ENCODE measurements at regions not wholly inside any gene's neighbourhood (a gene's known extent, or its start where the extent isn't known, plus 50 kb on each side); places are given as distances from the start of the nearest gene placed in this dataset.

DNA sequence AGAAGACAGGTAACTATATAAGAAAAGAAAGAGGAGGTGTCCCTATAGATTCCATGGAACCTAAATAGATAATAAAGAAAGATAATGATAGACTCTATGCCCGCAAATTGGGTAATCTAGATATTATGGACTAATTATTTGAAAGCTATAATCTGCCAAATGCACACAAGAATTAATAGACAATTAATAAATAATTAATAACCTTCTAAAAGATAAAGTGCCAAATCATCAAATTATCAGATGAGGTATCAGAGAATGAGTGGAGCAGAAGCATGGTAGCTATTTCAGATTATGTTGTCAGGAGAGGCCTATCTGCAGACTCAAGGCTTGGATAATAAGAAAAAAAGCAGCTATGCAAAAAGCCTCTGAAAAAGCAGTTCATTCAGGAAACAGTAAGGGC lies 1120.8 kb downstream of the PLA2G4A start:
- H3K9me3 ChIP-seq (ENCODE audit: insufficient read depth, low read length): peaks cover 34% of the 10 kb centered on the region; the same call in 1 of the 2 replicates
- H3K27me3 ChIP-seq (ENCODE audit: low read depth, low read length): no peaks in the 10 kb centered on the region
- no peak overlapping the region for H3K4me3 ChIP-seq (ENCODE audit: low read length)
- TF ChIP-seq EZH2phosphoT487 (IDR thresholded peaks at IDR 0.05; ENCODE audit: low read depth): no peak
- TF ChIP-seq, protein P1, sequence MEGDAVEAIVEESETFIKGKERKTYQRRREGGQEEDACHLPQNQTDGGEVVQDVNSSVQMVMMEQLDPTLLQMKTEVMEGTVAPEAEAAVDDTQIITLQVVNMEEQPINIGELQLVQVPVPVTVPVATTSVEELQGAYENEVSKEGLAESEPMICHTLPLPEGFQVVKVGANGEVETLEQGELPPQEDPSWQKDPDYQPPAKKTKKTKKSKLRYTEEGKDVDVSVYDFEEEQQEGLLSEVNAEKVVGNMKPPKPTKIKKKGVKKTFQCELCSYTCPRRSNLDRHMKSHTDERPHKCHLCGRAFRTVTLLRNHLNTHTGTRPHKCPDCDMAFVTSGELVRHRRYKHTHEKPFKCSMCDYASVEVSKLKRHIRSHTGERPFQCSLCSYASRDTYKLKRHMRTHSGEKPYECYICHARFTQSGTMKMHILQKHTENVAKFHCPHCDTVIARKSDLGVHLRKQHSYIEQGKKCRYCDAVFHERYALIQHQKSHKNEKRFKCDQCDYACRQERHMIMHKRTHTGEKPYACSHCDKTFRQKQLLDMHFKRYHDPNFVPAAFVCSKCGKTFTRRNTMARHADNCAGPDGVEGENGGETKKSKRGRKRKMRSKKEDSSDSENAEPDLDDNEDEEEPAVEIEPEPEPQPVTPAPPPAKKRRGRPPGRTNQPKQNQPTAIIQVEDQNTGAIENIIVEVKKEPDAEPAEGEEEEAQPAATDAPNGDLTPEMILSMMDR (IDR thresholded peaks at IDR 0.05; ENCODE audit: low read depth, low read length): no peak
- no peak overlapping the region for H3K9ac ChIP-seq (ENCODE audit: low read length)
- H3K4me1 ChIP-seq (ENCODE audit: low read length): peaks cover 19% of the 10 kb centered on the region
- 0 out of 2 replicates have a peak overlapping the region, but pooled peaks have one; percentile 12 for H2AFZ ChIP-seq (ENCODE audit: low read depth, low read length)
- 0 out of 2 replicates have a peak overlapping the region, but pooled peaks have one; percentile 3 for H3K27ac ChIP-seq (ENCODE audit: low read length)
- peaks cover 27% of the 10 kb centered on the region for H3K36me3 ChIP-seq (replicated peaks; ENCODE audit: low read depth, low read length)
- no peaks in the 10 kb centered on the region for H4K20me1 ChIP-seq (ENCODE audit: insufficient read depth, low read length)
- H3K79me2 ChIP-seq (ENCODE audit: low read length): no peaks in the 10 kb centered on the region
- no peak overlapping the region for H3K4me2 ChIP-seq (ENCODE audit: low read length)

DNA sequence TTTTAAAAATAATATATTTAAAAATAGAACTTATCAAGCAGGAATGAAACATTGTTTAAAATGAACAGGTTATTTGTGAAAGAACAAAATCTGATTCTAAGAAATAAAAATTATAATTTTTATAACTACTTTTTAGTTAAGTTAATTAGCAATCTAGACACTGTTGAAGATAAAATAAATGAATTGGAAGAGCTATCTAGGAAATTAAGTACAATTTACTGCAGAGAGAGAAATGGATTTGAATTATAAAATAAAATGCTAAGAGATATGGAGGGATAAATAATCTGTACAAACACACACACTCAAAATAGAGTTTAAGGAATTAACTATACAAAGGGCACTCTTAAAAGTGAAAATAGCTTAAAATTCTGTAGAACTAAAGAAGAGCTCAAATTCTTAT lies 1123.1 kb downstream of the PLA2G4A start:
- Histone ChIP-seq H3K27ac (ENCODE audit: low read length) (no peak overlapping the region), H2AFZ (ENCODE audit: low read depth, low read length) (no peak overlapping the region), H3K27me3 (ENCODE audit: low read depth, low read length) (no peaks in the 10 kb centered on the region), H3K4me2 (ENCODE audit: low read length) (no peak overlapping the region), H3K4me3 (ENCODE audit: low read length) (no peak overlapping the region), H3K9me3 (ENCODE audit: insufficient read depth, low read length) (peaks cover 24% of the 10 kb centered on the region; the same call in 1 of the 2 replicates), H3K9ac (ENCODE audit: low read length) (no peak overlapping the region), H3K36me3 (replicated peaks; ENCODE audit: low read depth, low read length) (peaks cover 25% of the 10 kb centered on the region), H3K79me2 (ENCODE audit: low read length) (no peaks in the 10 kb centered on the region), H4K20me1 (ENCODE audit: insufficient read depth, low read length) (no peaks in the 10 kb centered on the region), H3K4me1 (ENCODE audit: low read length) (peaks cover 19% of the 10 kb centered on the region)
- TF ChIP-seq, protein P1 (IDR thresholded peaks at IDR 0.05; ENCODE audit: low read depth, low read length): no peak
- no peak for TF ChIP-seq EZH2phosphoT487 (IDR thresholded peaks at IDR 0.05; ENCODE audit: low read depth)

DNA sequence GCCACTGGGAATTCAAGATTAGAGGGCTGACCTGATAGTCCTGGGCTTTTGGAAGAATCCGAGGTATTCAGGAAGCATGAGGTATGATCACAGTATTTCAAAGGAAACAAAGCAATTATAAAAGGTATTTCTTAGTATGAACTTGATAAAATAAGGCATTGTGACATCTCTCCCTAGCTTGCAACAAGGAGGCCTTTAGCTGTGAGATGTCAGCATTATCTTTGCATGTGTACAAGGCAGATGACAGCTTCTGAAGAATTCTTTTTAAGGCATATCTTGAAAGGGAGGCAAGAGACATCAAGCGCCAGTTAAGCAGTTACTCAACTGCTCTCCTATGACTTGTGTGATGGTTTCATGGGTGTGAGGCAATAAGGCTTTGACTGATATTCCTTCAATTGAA lies 1123.7 kb downstream of the PLA2G4A start:
- Histone ChIP-seq H3K4me2 (ENCODE audit: low read length) (no peak overlapping the region), H3K79me2 (ENCODE audit: low read length) (no peaks in the 10 kb centered on the region), H3K27ac (ENCODE audit: low read length) (no peak overlapping the region), H3K4me3 (ENCODE audit: low read length) (no peak overlapping the region), H4K20me1 (ENCODE audit: insufficient read depth, low read length) (no peaks in the 10 kb centered on the region), H3K9me3 (ENCODE audit: insufficient read depth, low read length) (peaks cover 21% of the 10 kb centered on the region; the same call in 1 of the 2 replicates), H3K27me3 (ENCODE audit: low read depth, low read length) (no peaks in the 10 kb centered on the region), H3K9ac (ENCODE audit: low read length) (no peak overlapping the region), H2AFZ (ENCODE audit: low read depth, low read length) (no peak overlapping the region), H3K36me3 (replicated peaks; ENCODE audit: low read depth, low read length) (peaks cover 25% of the 10 kb centered on the region), H3K4me1 (ENCODE audit: low read length) (peaks cover 19% of the 10 kb centered on the region)
- TF ChIP-seq EZH2phosphoT487 (IDR thresholded peaks at IDR 0.05; ENCODE audit: low read depth): no peak
- TF ChIP-seq, protein P1 (IDR thresholded peaks at IDR 0.05; ENCODE audit: low read depth, low read length): no peak

DNA sequence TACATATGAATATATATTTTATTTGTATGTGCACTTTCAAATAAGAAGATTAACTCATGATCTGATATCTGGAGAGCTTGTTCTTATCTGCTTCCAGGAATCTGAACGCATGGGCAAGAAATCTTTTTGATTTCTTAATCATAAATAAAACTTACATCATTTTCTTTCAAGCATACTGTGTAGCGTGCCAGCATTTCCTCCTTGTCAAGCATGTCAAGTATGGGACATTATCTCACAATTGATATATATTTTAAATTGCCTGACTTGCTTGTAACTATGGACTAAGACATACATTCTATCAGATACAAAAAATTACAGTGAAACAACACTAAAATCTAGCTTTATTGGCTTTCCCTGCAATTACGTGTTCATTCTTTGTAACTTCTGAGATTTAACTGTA lies 1128.2 kb downstream of the PLA2G4A start:
- H3K36me3 ChIP-seq (replicated peaks; ENCODE audit: low read depth, low read length): peaks cover 13% of the 10 kb centered on the region
- H3K79me2 ChIP-seq (ENCODE audit: low read length): no peaks in the 10 kb centered on the region
- no peak overlapping the region for H3K27ac ChIP-seq (ENCODE audit: low read length)
- H4K20me1 ChIP-seq (ENCODE audit: insufficient read depth, low read length): no peaks in the 10 kb centered on the region
- peaks cover 21% of the 10 kb centered on the region for H3K4me1 ChIP-seq (ENCODE audit: low read length)
- H3K9ac ChIP-seq (ENCODE audit: low read length): no peak overlapping the region
- no peak overlapping the region for H3K4me2 ChIP-seq (ENCODE audit: low read length)
- H3K9me3 ChIP-seq (ENCODE audit: insufficient read depth, low read length): peaks cover 11% of the 10 kb centered on the region; the same call in 1 of the 2 replicates
- no peak overlapping the region for H2AFZ ChIP-seq (ENCODE audit: low read depth, low read length)
- no peak for TF ChIP-seq EZH2phosphoT487 (IDR thresholded peaks at IDR 0.05; ENCODE audit: low read depth)
- TF ChIP-seq, protein P1 (IDR thresholded peaks at IDR 0.05; ENCODE audit: low read depth, low read length): no peak
- H3K4me3 ChIP-seq (ENCODE audit: low read length): no peak overlapping the region
- no peaks in the 10 kb centered on the region for H3K27me3 ChIP-seq (ENCODE audit: low read depth, low read length)

Data from OCI-LY3 (cell line).